ENCODE measurements at regions not wholly inside any gene's neighbourhood (a gene's known extent, or its start where the extent isn't known, plus 50 kb on each side); places are given as distances from the start of the nearest gene placed in this dataset.

GRCh38 chr12:97288531-97288930, 174.1 kb upstream of the RMST start:
- TF ChIP-seq CTCF (conservative IDR thresholded peaks at IDR 0.05; ENCODE audit: low read depth, low read length) (no peak), EZH2 (IDR thresholded peaks at IDR 0.05; ENCODE audit: borderline replicate concordance, low read depth, low read length, poor library complexity, severe bottlenecking) (no peak)

All from A673 (cell line).